Erythroblast (primary cell): ENCODE measurements at regions not wholly inside any gene's neighbourhood (a gene's known extent, or its start where the extent isn't known, plus 50 kb on each side); places are given as distances from the start of the nearest gene placed in this dataset.

Source experiments
- GATA1 ChIP-seq: IDR thresholded peaks from 2 replicates; pipeline ENCODE4 v1.6.1; 2011; ENCODE audit warnings: low read depth, mild to moderate bottlenecking, control low read depth, low read length, moderate library complexity
- POLR2A ChIP-seq: IDR thresholded peaks from 2 replicates; pipeline ENCODE4 v1.6.1; 2011; ENCODE audit warnings: mild to moderate bottlenecking, low read length

GRCh38 chr2:194739217-194739616 is 917.8 kb upstream of the SLC39A10 start:
- TF ChIP-seq POLR2A (no peak), GATA1 (no peak)
